DND-41 (cell line): ENCODE measurements at regions not wholly inside any gene's neighbourhood (a gene's known extent, or its start where the extent isn't known, plus 50 kb on each side); places are given as distances from the start of the nearest gene placed in this dataset.

Source experiments
- CTCF ChIP-seq: IDR thresholded peaks from 2 replicates; pipeline ENCODE4 v1.5.1; 2012; ENCODE audit warnings: borderline replicate concordance, low read length, moderate library complexity, mild to moderate bottlenecking; ENCODE audit not compliant: poor library complexity, severe bottlenecking; ENCODE audit errors: extremely low read depth
- EZH2 ChIP-seq: IDR thresholded peaks from 3 replicates; pipeline ENCODE4 v1.6.1; 2012; ENCODE audit warnings: borderline replicate concordance, low read depth, mild to moderate bottlenecking, moderate library complexity, low read length, inconsistent platforms; ENCODE audit not compliant: severe bottlenecking

- TF ChIP-seq EZH2 (no peak), CTCF (no peak)
Measured at GRCh38 chr4:24411806-24412205, 172.5 kb downstream of the DHX15 start.
